Thymus (tissue), 11 donors: ENCODE measurements at regions not wholly inside any gene's neighbourhood (a gene's known extent, or its start where the extent isn't known, plus 50 kb on each side); places are given as distances from the start of the nearest gene placed in this dataset.
"Not testable (repeated sequence)": the region's sequence is repeated elsewhere in the genome, so short reads cannot be mapped to it uniquely, and the experiment has no call there.

Source experiments
- DNase-seq, 9 donors: peaks; one replicate each; pipeline ENCODE4 v3.0.0-alpha.2; 2013; ENCODE audit warnings: low spot score in 9 of 9, low read depth in 6 of 9, missing footprints in 1 of 9
- H3K27ac ChIP-seq, 2 donors: one replicate each; pipeline ENCODE4 v1.5.1; 2013; ENCODE audit warnings: control low read depth in 1 of 2, low read depth in 1 of 2, low read length in 1 of 2, mild to moderate bottlenecking in 1 of 2, moderate library complexity in 1 of 2
- H3K27me3 ChIP-seq, 2 donors: one replicate each; pipeline ENCODE4 v1.5.1; 2013; ENCODE audit warnings: low read length in 1 of 2; ENCODE audit not compliant: control insufficient read depth in 2 of 2, insufficient read depth in 1 of 2
- H3K36me3 ChIP-seq, 2 donors: one replicate each; pipeline ENCODE4 v1.5.1; 2013; ENCODE audit warnings: low read length in 1 of 2, mild to moderate bottlenecking in 1 of 2, moderate library complexity in 1 of 2; ENCODE audit not compliant: control insufficient read depth in 2 of 2, insufficient read depth in 2 of 2
- H3K4me1 ChIP-seq, 2 donors: one replicate each; pipeline ENCODE4 v1.5.1; 2013; ENCODE audit warnings: low read length in 2 of 2; ENCODE audit not compliant: control insufficient read depth in 2 of 2, insufficient read depth in 2 of 2
- H3K4me3 ChIP-seq, 2 donors: one replicate each; pipeline ENCODE4 v1.5.1; 2013; ENCODE audit warnings: low read length in 2 of 2, control low read depth in 1 of 2, mild to moderate bottlenecking in 1 of 2
- H3K9me3 ChIP-seq, 2 donors: one replicate each; pipeline ENCODE4 v1.5.1; 2013; ENCODE audit warnings: low read length in 1 of 2, mild to moderate bottlenecking in 1 of 2; ENCODE audit not compliant: control insufficient read depth in 2 of 2, insufficient read depth in 1 of 2
- WGBS: extraction: QIAGEN DNeasy Blood & Tissue Kit; methylation state at CpG from one replicate; pipeline ENCODE4 v1.1.7; 2013; 5-methylcytosine and 5-hydroxymethylcytosine counted together
- donor health status: healthy.

DNA sequence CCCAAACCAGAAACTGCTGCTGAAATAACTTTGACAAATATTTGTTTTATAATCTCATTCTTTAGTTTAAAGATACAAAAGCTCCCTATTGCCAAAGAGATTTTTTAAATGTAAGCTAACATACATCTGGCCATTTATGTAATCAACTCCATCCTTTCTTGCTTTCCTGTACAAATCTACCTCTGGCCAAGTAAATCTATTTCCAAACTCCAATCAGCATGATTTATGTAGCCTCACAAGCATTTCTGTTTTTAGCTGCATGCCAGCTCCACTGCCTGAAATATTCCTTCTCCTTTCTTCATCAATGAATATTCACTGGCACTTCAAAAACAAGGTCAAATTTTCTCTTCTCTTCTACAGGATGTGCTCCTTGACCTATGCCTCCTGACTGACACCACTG, 80.0 kb downstream of the SHOX2 start:
- Histone ChIP-seq H3K27me3 (no peaks in the 10 kb centered on the region), H3K4me3 (no peak overlapping the region), H3K36me3 (no peaks in the 10 kb centered on the region), H3K4me1 (no peaks in the 10 kb centered on the region), H3K9me3 (no peaks in the 10 kb centered on the region), H3K27ac (no peak overlapping the region)
- DNase-seq, result no peak

GRCh38 chr3:158019897-158020296, 86.3 kb downstream of the SHOX2 start:
- H3K4me3 ChIP-seq, H3K4me1 ChIP-seq, H3K9me3 ChIP-seq, DNase-seq, H3K27ac ChIP-seq, H3K27me3 ChIP-seq, H3K36me3 ChIP-seq: not testable (repeated sequence)
- WGBS, result 92% methylated on average over 12 of the region's 18 CpGs

DNA sequence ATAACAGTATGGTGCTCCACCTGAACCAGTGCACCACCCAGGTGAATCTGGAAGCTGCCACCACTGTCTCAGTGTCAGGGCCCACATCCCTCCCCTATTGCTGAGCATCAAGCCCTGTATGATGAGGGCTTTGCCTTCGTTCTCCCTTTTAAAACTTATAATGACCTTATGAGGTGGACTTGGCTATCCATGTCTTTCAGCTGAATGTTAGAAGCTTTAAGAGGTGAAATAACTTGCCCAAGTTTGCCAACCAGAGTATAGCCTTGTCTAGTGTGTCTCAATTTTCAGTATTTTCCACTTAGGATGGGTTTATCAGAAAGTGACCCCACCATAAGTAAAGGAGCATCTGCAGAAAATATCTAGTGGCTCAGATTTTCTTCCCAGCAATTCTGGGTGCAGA, 87.8 kb downstream of the SHOX2 start:
- DNase-seq, result no peak
- no peaks in the 10 kb centered on the region for H3K36me3 ChIP-seq
- H3K4me1 ChIP-seq, result no peaks in the 10 kb centered on the region
- no peak overlapping the region for H3K27ac ChIP-seq
- peaks cover 0 to 4% of the 10 kb centered on the region in 2 donors for H3K9me3 ChIP-seq
- no peak overlapping the region for H3K4me3 ChIP-seq
- no peaks in the 10 kb centered on the region for H3K27me3 ChIP-seq
- 86% methylated on average over 1 of the region's 1 CpG for WGBS

DNA sequence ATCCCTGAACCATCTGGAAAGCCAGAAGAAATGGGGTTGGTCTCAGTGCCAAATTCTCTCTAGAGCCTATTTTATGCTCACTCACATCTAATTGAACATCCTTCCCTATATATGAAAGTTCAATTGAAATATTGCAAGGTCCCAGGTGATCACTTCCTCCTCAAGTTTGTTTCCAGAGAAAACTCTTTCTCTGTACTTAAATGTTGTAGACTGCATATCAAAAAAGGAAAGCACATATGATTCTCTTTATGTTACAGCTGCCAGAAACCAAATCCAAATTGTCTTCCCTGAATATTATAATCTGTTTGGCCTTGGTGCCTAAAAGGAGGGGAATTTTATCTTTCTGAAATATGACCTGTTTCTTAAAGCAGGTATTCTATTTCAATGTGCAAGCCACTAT, 93.3 kb downstream of the SHOX2 start:
- DNase-seq, result no peak
- Histone ChIP-seq H3K27ac (no peak overlapping the region), H3K9me3 (peaks cover 0 to 7% of the 10 kb centered on the region in 2 donors), H3K27me3 (no peaks in the 10 kb centered on the region), H3K36me3 (no peaks in the 10 kb centered on the region), H3K4me1 (no peaks in the 10 kb centered on the region), H3K4me3 (no peak overlapping the region)

GRCh38 chr3:158005391-158006100, 100.7 kb downstream of the SHOX2 start:
- Histone ChIP-seq H3K4me3 (no peak overlapping the region), H3K27ac (no peak overlapping the region), H3K36me3 (no peaks in the 10 kb centered on the region), H3K4me1 (no peaks in the 10 kb centered on the region), H3K9me3 (peaks cover 0 to 6% of the 10 kb centered on the region in 2 donors), H3K27me3 (no peaks in the 10 kb centered on the region)
- WGBS, result 77% methylated on average over 10 of the region's 10 CpGs
- DNase-seq, result no peak

GRCh38 chr3:157999246-157999645, 107.0 kb downstream of the SHOX2 start:
- Histone ChIP-seq H3K4me3 (no peak overlapping the region), H3K27me3 (no peaks in the 10 kb centered on the region), H3K27ac (no peak overlapping the region), H3K36me3 (no peaks in the 10 kb centered on the region), H3K4me1 (no peaks in the 10 kb centered on the region), H3K9me3 (no peaks in the 10 kb centered on the region)
- WGBS, result 89% methylated on average over 5 of the region's 5 CpGs
- no peak for DNase-seq

GRCh38 chr3:157982359-157982758, 123.9 kb downstream of the SHOX2 start:
- Histone ChIP-seq H3K36me3 (no peaks in the 10 kb centered on the region), H3K4me3 (no peak overlapping the region), H3K27ac (no peak overlapping the region), H3K27me3 (no peaks in the 10 kb centered on the region), H3K9me3 (no peaks in the 10 kb centered on the region), H3K4me1 (no peaks in the 10 kb centered on the region)
- no peak for DNase-seq
- WGBS, result 80% methylated on average over 1 of the region's 1 CpG

GRCh38 chr3:157981819-157982218, 124.4 kb downstream of the SHOX2 start:
- Histone ChIP-seq H3K4me3 (no peak overlapping the region), H3K4me1 (no peaks in the 10 kb centered on the region), H3K27ac (no peak overlapping the region), H3K27me3 (no peaks in the 10 kb centered on the region), H3K9me3 (no peaks in the 10 kb centered on the region), H3K36me3 (no peaks in the 10 kb centered on the region)
- 74% methylated on average over 3 of the region's 3 CpGs for WGBS
- no peak for DNase-seq

GRCh38 chr3:157979022-157979421, 127.2 kb downstream of the SHOX2 start:
- DNase-seq, result no peak
- Histone ChIP-seq H3K4me3 (no peak overlapping the region), H3K27ac (no peak overlapping the region), H3K36me3 (no peaks in the 10 kb centered on the region), H3K9me3 (no peaks in the 10 kb centered on the region), H3K4me1 (no peaks in the 10 kb centered on the region), H3K27me3 (no peaks in the 10 kb centered on the region)
- WGBS, result 98% methylated on average over 1 of the region's 1 CpG

DNA sequence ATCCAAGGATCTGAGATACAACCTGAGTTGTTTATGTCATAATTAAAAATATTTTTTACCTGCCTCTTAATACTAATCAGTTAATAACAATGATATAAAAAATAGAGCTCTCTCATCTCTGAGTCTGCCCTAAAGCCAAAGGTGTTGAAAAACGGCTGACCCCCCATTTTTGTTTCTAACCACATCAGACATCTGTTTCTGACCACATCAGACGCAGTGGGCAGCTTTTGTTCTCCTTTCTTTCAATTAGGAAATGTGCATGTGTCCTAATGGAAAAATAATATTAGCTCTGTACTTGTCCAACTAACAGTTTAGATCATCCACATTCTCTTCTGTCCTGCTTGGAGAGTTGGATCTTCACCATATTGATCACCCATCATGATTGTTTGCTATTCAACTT, 144.6 kb downstream of the SHOX2 start:
- Histone ChIP-seq H3K27me3 (no peaks in the 10 kb centered on the region), H3K9me3 (no peaks in the 10 kb centered on the region), H3K27ac (no peak overlapping the region), H3K4me1 (no peaks in the 10 kb centered on the region), H3K4me3 (no peak overlapping the region), H3K36me3 (no peaks in the 10 kb centered on the region)
- DNase-seq, result no peak
- WGBS, result 51% methylated on average over 2 of the region's 2 CpGs
